ENCODE measurements at regions not wholly inside any gene's neighbourhood (a gene's known extent, or its start where the extent isn't known, plus 50 kb on each side); places are given as distances from the start of the nearest gene placed in this dataset.

- CTCF ChIA-PET, result no interaction called here
- Histone ChIP-seq H3K4me1 (ENCODE audit: insufficient read depth, low read length, poor library complexity, severe bottlenecking) (no peaks in the 10 kb centered on the region), H3K4me3 (ENCODE audit: low read depth, low read length, poor library complexity, severe bottlenecking) (no peak overlapping the region), H3K27me3 (replicated peaks; ENCODE audit: insufficient read depth, low read depth, low read length, poor library complexity) (no peaks in the 10 kb centered on the region), H3K27ac (ENCODE audit: low read depth, low read length, poor library complexity, severe bottlenecking) (no peak overlapping the region), H3K9me3 (ENCODE audit: low read depth, low read length, poor library complexity, severe bottlenecking) (no peaks in the 10 kb centered on the region), H3K36me3 (ENCODE audit: insufficient read depth, low read length, poor library complexity, severe bottlenecking) (no peaks in the 10 kb centered on the region)
- TF ChIP-seq, protein P1, sequence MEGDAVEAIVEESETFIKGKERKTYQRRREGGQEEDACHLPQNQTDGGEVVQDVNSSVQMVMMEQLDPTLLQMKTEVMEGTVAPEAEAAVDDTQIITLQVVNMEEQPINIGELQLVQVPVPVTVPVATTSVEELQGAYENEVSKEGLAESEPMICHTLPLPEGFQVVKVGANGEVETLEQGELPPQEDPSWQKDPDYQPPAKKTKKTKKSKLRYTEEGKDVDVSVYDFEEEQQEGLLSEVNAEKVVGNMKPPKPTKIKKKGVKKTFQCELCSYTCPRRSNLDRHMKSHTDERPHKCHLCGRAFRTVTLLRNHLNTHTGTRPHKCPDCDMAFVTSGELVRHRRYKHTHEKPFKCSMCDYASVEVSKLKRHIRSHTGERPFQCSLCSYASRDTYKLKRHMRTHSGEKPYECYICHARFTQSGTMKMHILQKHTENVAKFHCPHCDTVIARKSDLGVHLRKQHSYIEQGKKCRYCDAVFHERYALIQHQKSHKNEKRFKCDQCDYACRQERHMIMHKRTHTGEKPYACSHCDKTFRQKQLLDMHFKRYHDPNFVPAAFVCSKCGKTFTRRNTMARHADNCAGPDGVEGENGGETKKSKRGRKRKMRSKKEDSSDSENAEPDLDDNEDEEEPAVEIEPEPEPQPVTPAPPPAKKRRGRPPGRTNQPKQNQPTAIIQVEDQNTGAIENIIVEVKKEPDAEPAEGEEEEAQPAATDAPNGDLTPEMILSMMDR (conservative IDR thresholded peaks at IDR 0.05; ENCODE audit: low read depth, low read length), result no peak
- TF ChIP-seq EZH2 (IDR thresholded peaks at IDR 0.05; ENCODE audit: borderline replicate concordance, low read depth, low read length, poor library complexity, severe bottlenecking), result no peak
- no peak for DNase-seq (ENCODE audit: low spot score)
- intact Hi-C loops (cut with micrococcal nuclease; ENCODE audit: unreplicated experiment), result no loop called here
- BruUV-seq (replicated peaks), result no TSS peak
- POLR2A ChIA-PET (ENCODE audit: low non-redundant PET), result no interaction called here
Observed at GRCh38 chr2:240248721-240249422, 108.4 kb upstream of the OTOS start.

DNA sequence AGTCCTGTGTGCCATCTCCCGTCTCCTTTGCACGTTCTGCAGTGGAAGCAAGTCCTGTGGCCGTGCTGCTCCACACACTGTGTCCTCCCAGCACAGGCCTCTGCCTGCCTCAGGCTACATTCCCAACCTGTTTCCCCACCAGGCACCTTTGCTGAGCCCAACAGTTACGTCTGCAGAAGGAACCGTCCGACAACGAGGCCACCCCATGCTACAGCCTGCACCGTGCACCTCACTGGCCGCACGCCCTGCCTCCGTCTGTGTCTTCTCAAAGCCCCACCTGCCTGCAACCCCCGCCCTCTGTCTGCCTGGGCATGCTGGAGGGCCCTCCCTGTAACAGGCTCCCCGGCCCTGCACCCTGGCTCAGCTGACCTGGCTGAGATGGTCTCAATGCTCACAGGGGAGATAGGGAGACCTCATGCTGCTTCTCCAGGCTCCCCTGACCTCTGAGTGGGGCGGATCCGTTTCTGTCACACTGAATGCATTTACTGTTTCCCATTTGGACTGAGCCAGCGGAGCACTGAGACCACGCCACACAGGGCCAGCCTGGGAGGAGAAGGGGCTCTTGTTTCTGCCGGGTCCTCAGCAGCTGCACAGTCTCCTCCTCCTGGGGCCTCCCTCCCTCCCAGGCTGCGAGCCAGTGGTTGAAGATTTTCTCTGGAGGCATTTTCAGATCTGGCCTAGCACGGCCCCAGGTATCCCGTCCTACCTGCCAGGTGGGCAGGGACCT is 109.1 kb upstream of the OTOS start:
- H3K9me3 ChIP-seq (ENCODE audit: low read depth, low read length, poor library complexity, severe bottlenecking), result no peaks in the 10 kb centered on the region
- BruUV-seq (replicated peaks), result no TSS peak
- no peaks in the 10 kb centered on the region for H3K4me1 ChIP-seq (ENCODE audit: insufficient read depth, low read length, poor library complexity, severe bottlenecking)
- POLR2A ChIA-PET (ENCODE audit: low non-redundant PET), result no interaction called here
- no peak for TF ChIP-seq EZH2 (IDR thresholded peaks at IDR 0.05; ENCODE audit: borderline replicate concordance, low read depth, low read length, poor library complexity, severe bottlenecking)
- TF ChIP-seq, protein P1 (conservative IDR thresholded peaks at IDR 0.05; ENCODE audit: low read depth, low read length), result no peak
- intact Hi-C loops (cut with micrococcal nuclease; ENCODE audit: unreplicated experiment), result no loop called here
- no peak overlapping the region for H3K4me3 ChIP-seq (ENCODE audit: low read depth, low read length, poor library complexity, severe bottlenecking)
- CTCF ChIA-PET, result no interaction called here
- no peak for DNase-seq (ENCODE audit: low spot score)
- no peak overlapping the region for H3K27ac ChIP-seq (ENCODE audit: low read depth, low read length, poor library complexity, severe bottlenecking)
- no peaks in the 10 kb centered on the region for H3K27me3 ChIP-seq (replicated peaks; ENCODE audit: insufficient read depth, low read depth, low read length, poor library complexity)
- H3K36me3 ChIP-seq (ENCODE audit: insufficient read depth, low read length, poor library complexity, severe bottlenecking), result no peaks in the 10 kb centered on the region

- H3K9me3 ChIP-seq (ENCODE audit: low read depth, low read length, poor library complexity, severe bottlenecking), result no peaks in the 10 kb centered on the region
- no peaks in the 10 kb centered on the region for H3K4me1 ChIP-seq (ENCODE audit: insufficient read depth, low read length, poor library complexity, severe bottlenecking)
- H3K4me3 ChIP-seq (ENCODE audit: low read depth, low read length, poor library complexity, severe bottlenecking), result no peak overlapping the region
- H3K27ac ChIP-seq (ENCODE audit: low read depth, low read length, poor library complexity, severe bottlenecking), result no peak overlapping the region
- H3K36me3 ChIP-seq (ENCODE audit: insufficient read depth, low read length, poor library complexity, severe bottlenecking), result no peaks in the 10 kb centered on the region
- TF ChIP-seq, protein P1 (conservative IDR thresholded peaks at IDR 0.05; ENCODE audit: low read depth, low read length), result no peak
- no peak for TF ChIP-seq EZH2 (IDR thresholded peaks at IDR 0.05; ENCODE audit: borderline replicate concordance, low read depth, low read length, poor library complexity, severe bottlenecking)
- intact Hi-C loops (cut with micrococcal nuclease; ENCODE audit: unreplicated experiment), result no loop called here
- ChIA-PET CTCF (no interaction called here), POLR2A (ENCODE audit: low non-redundant PET) (no interaction called here)
- no peak for DNase-seq (ENCODE audit: low spot score)
- no TSS peak for BruUV-seq (replicated peaks)
- no peaks in the 10 kb centered on the region for H3K27me3 ChIP-seq (replicated peaks; ENCODE audit: insufficient read depth, low read depth, low read length, poor library complexity)
Observed at GRCh38 chr2:240250150-240250984, 109.9 kb upstream of the OTOS start.

All from A673 (cell line).